A549 (cell line): ENCODE measurements at regions not wholly inside any gene's neighbourhood (a gene's known extent, or its start where the extent isn't known, plus 50 kb on each side); places are given as distances from the start of the nearest gene placed in this dataset.

Experiments used
- ATAC-seq, 2 experiments: fragments of 200-7000 bp in 1 of 2; fragments of >200 bp in 1 of 2; cut with Nextera tagmentation in 1 of 2; cut with Tn5 transposase in 1 of 2; 3 replicates each; pipeline versions ENCODE4 v1.8.0 to v1.9.1; 2018 to 2020; ENCODE audit warnings: mild to moderate bottlenecking in 1 of 2, moderate library complexity in 1 of 2
- CTCF ChIA-PET: fragments of 300-600 bp; sonication (Branson Sonifier 250); formaldehyde crosslinking; extraction: SDS; loops from one replicate; lab custom pipeline; 2021; ENCODE audit warnings: antibody characterized with exemption, inconsistent platforms; lab: Yijun Ruan, JAX
- POLR2A ChIA-PET: fragments of 350-600 bp; formaldehyde crosslinking; extraction: SDS; loops from one replicate; lab custom pipeline; 2021; ENCODE audit warnings: antibody characterized with exemption, inconsistent platforms; lab: Yijun Ruan, JAX
- DNase-seq, 2 experiments: peaks; one replicate each; pipeline versions ENCODE4 v3.0.0 to v3.0.0-alpha.2; 2011 to 2016; ENCODE audit warnings: low read depth in 1 of 2, low spot score in 1 of 2
- FAIRE-seq: peaks from 2 replicates; lab custom pipeline; 2011; peaks lifted over from hg19 to GRCh38; lab: Jason Lieb, UNC
- H3K27ac ChIP-seq, 2 experiments: fragments of >200 bp; sonication (Bioruptor Twin); formaldehyde crosslinking; 3 replicates each; pipeline ENCODE4 v1.5.1; 2016 to 2017
- H3K4me1 ChIP-seq: fragments of >200 bp; sonication (Bioruptor Twin); formaldehyde crosslinking; 3 replicates; pipeline ENCODE4 v1.6.1; 2016
- H3K4me2 ChIP-seq: fragments of >200 bp; sonication (Bioruptor Twin); formaldehyde crosslinking; 3 replicates; pipeline ENCODE4 v1.6.1; 2016
- H3K4me3 ChIP-seq: fragments of >200 bp; sonication (Bioruptor Twin); formaldehyde crosslinking; 3 replicates; pipeline ENCODE4 v1.5.1; 2016
- H3K9me3 ChIP-seq: fragments of >200 bp; sonication (Bioruptor Twin); formaldehyde crosslinking; 3 replicates; pipeline ENCODE4 v1.6.1; 2016
- CBX8 ChIP-seq: fragments of 200-600 bp; sonication (generic); IDR thresholded peaks from 2 replicates; pipeline ENCODE4 v1.6.1; 2016
- EHF ChIP-seq: fragments of 250-450 bp; sonication (Bioruptor Pico); IDR thresholded peaks from 2 replicates; pipeline ENCODE4 v1.5.0; 2020; ENCODE audit warnings: mild to moderate bottlenecking
- ELK1 ChIP-seq: fragments of 150-350 bp; IDR thresholded peaks from 2 replicates; pipeline ENCODE4 v1.6.1; 2014; ENCODE audit warnings: low read depth, mild to moderate bottlenecking, low read length
- EP300 ChIP-seq, 2 experiments: fragments of >200 bp; sonication (Bioruptor Twin); formaldehyde crosslinking; IDR thresholded peaks; 2 replicates in 1 of 2; 3 replicates in 1 of 2; pipeline ENCODE4 v1.6.1; 2016 to 2017
- FOSB ChIP-seq: fragments of 250-450 bp; sonication (Bioruptor Pico); IDR thresholded peaks from 2 replicates; pipeline ENCODE4 v1.5.0; 2020; ENCODE audit warnings: mild to moderate bottlenecking, moderate library complexity
- HOXA7 ChIP-seq: fragments of 250-450 bp; sonication (Bioruptor Pico); IDR thresholded peaks from 2 replicates; pipeline ENCODE4 v1.5.0; 2020; ENCODE audit warnings: mild to moderate bottlenecking, moderate library complexity
- KDM1A ChIP-seq: fragments of 200-600 bp; sonication (generic); IDR thresholded peaks from 2 replicates; pipeline ENCODE4 v1.6.1; 2016; ENCODE audit warnings: low read depth, mild to moderate bottlenecking
- MAFK ChIP-seq: fragments of 450-650 bp; IDR thresholded peaks from 2 replicates; pipeline ENCODE4 v1.6.1; 2014; ENCODE audit not compliant: partially characterized antibody
- MAX ChIP-seq: IDR thresholded peaks from 2 replicates; pipeline ENCODE4 v1.6.1; 2012
- MAZ ChIP-seq: fragments of 150-350 bp; IDR thresholded peaks from 2 replicates; pipeline ENCODE4 v1.6.1; 2014; ENCODE audit warnings: antibody characterized with exemption, low read depth, low read length, borderline replicate concordance
- NFE2L2 ChIP-seq: fragments of 150-350 bp; conservative IDR thresholded peaks from 2 replicates; pipeline ENCODE4 v1.6.1; 2014; ENCODE audit warnings: low read length
- POLR2A ChIP-seq: IDR thresholded peaks from 2 replicates; pipeline ENCODE4 v1.6.1; 2012; ENCODE audit warnings: mild to moderate bottlenecking, low read length
- POLR2AphosphoS2 ChIP-seq: conservative IDR thresholded peaks from 2 replicates; pipeline ENCODE4 v1.6.1; 2012; ENCODE audit warnings: low read length, improper control_type of control experiment, inconsistent platforms
- RCOR1 ChIP-seq: fragments of 150-350 bp; IDR thresholded peaks from 2 replicates; pipeline ENCODE4 v1.6.1; 2014; ENCODE audit warnings: antibody characterized with exemption, low read length, low read depth
- REST ChIP-seq: fragments of 200-600 bp; sonication (generic); IDR thresholded peaks from 2 replicates; pipeline ENCODE4 v1.6.1; 2016; ENCODE audit warnings: antibody characterized with exemption, mild to moderate bottlenecking, moderate library complexity
- SMC3 ChIP-seq: fragments of >200 bp; sonication (Bioruptor Twin); formaldehyde crosslinking; IDR thresholded peaks from 3 replicates; pipeline ENCODE4 v1.6.1; 2018; ENCODE audit warnings: inconsistent platforms
- TFCP2L1 ChIP-seq: fragments of 250-450 bp; sonication (Bioruptor Pico); IDR thresholded peaks from 2 replicates; pipeline ENCODE4 v1.5.0; 2021; ENCODE audit warnings: mild to moderate bottlenecking
- ZSCAN20 ChIP-seq: fragments of 250-450 bp; sonication (Bioruptor Pico); IDR thresholded peaks from 2 replicates; pipeline ENCODE4 v1.8.0; 2022; ENCODE audit warnings: mild to moderate bottlenecking, moderate library complexity
- WGBS: methylation state at CpG from one replicate; pipeline ENCODE4 v1.1.6; 2017; ENCODE audit errors: missing lambda C conversion rate; 5-methylcytosine and 5-hydroxymethylcytosine counted together

- TF ChIP-seq REST (no peak), FOSB (CRISPR knock-in tag) (no peak), SMC3 (no peak), POLR2AphosphoS2 (no peak)
- TF ChIP-seq, all 56 proteins: peak for 0
These were observed 576.4 kb upstream of the EPHA5 start (continued) for GRCh38 chr4:66246643-66247042.

GRCh38 chr4:66235876-66236275 is 565.6 kb upstream of the EPHA5 start:
- H3K4me2 ChIP-seq = no peak overlapping the region
- POLR2A ChIA-PET = no interaction called here
- H3K27ac ChIP-seq = no peak overlapping the region
- 76% methylated on average over 4 of the region's 4 CpGs for WGBS
- ATAC-seq (no peak), DNase-seq (no peak), FAIRE-seq (no peak)
- no peak overlapping the region for H3K4me3 ChIP-seq
- CTCF ChIA-PET = no interaction called here
- no peaks in the 10 kb centered on the region for H3K9me3 ChIP-seq
- TF ChIP-seq KDM1A (no peak), EHF (CRISPR knock-in tag) (no peak), NFE2L2 (no peak), POLR2A (no peak)
- H3K4me1 ChIP-seq = no peaks in the 10 kb centered on the region

- no peak for DNase-seq
- no peaks in the 10 kb centered on the region for H3K9me3 ChIP-seq
- FAIRE-seq = no peak
- CTCF ChIA-PET = no interaction called here
- H3K4me3 ChIP-seq = no peak overlapping the region
- WGBS = 82% methylated on average over 2 of the region's 2 CpGs
- no peak overlapping the region for H3K27ac ChIP-seq
- no peak for TF ChIP-seq EHF (CRISPR knock-in tag)
- peak; percentile 58 for TF ChIP-seq MAFK
- H3K4me2 ChIP-seq = no peak overlapping the region
- H3K4me1 ChIP-seq = no peaks in the 10 kb centered on the region
- POLR2A ChIA-PET = no interaction called here
- no peak for ATAC-seq
These were observed 559.6 kb upstream of the EPHA5 start for GRCh38 chr4:66229885-66230284.

GRCh38 chr4:66225539-66225938 is 555.2 kb upstream of the EPHA5 start:
- no peak for ATAC-seq
- ChIA-PET POLR2A (no interaction called here), CTCF (no interaction called here)
- Histone ChIP-seq H3K4me2 (no peak overlapping the region), H3K27ac (no peak overlapping the region), H3K4me1 (no peaks in the 10 kb centered on the region), H3K4me3 (no peak overlapping the region), H3K9me3 (no peaks in the 10 kb centered on the region)
- DNase-seq = no peak
- no peak for TF ChIP-seq POLR2AphosphoS2
- TF ChIP-seq MAZ = no peak
- TF ChIP-seq FOSB (CRISPR knock-in tag) = no peak
- no peak for TF ChIP-seq TFCP2L1 (CRISPR knock-in tag)
- TF ChIP-seq HOXA7 (CRISPR knock-in tag) = no peak
- no peak for TF ChIP-seq ELK1
- TF ChIP-seq RCOR1 = no peak
- no peak for TF ChIP-seq EP300 (IDR thresholded peaks at IDR 0.05)
- no peak for TF ChIP-seq CBX8
- TF ChIP-seq MAX = no peak
- TF ChIP-seq ZSCAN20 = no peak
- FAIRE-seq = no peak
- 91% methylated on average over 1 of the region's 1 CpG for WGBS
